NCI-H2171 treated with DMSO at 0.1 percent for 48 hours (cell line): ENCODE measurements at regions not wholly inside any gene's neighbourhood (a gene's known extent, or its start where the extent isn't known, plus 50 kb on each side); places are given as distances from the start of the nearest gene placed in this dataset.
"Not testable (repeated sequence)": the region's sequence is repeated elsewhere in the genome, so short reads cannot be mapped to it uniquely, and the experiment has no call there.

Experiments used
- DNase-seq: peaks from one replicate; lab custom pipeline; 2025; lab: John Stamatoyannopoulos, UW

DNA sequence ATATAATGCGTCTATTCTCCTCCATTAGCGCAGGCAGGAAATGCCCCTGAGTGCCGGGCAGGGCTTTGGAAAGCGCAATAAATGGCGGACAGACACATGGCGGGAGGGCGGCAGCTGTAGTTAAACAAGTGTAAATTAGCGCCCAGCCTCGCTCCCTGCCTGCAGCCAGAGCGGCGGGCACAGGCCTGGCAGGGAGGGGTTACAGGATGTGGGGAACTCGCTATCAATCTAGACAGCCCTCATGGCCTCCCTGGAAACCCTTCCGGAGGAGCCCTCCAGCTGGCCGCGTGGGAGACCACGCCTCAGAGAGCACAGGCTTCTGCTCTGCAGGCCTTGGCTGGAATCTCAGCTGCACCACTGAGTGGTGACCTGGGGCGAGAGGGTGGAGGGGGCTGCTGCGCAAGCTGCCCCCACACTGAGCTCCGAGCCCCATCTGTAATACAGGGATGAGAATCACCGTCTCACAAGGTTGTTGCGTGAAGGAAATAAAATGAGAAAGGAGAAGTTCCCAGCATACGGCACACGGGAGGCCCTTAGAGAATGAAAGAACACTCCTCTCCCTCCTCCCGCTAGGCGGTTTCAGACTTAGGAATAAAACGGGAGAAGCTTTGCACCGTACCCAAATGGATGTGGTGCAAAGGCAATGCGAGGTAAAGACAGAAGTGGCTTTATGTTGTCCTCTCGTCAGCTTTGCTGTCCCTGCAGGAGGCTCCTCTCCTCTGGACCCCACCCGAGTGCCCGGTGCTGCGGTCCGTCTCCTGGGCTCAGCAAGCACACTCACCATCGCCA lies 167.2 kb upstream of the POU3F1 start:
- DNase-seq: no peak

DNA sequence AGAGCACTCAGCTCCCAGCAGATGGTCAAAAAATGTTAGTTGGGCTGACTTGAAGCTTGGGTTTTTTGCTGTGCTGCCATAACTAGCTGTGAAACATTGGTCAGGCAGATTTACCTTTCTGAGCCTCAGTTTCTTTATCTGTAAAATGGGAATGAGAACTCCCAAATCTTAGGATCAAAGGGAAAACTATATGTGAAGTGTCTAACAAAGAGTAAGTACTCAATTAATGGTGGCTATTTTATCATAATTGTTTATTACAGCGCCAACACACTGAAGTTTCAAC lies 164.2 kb upstream of the POU3F1 start:
- no peak for DNase-seq

DNA sequence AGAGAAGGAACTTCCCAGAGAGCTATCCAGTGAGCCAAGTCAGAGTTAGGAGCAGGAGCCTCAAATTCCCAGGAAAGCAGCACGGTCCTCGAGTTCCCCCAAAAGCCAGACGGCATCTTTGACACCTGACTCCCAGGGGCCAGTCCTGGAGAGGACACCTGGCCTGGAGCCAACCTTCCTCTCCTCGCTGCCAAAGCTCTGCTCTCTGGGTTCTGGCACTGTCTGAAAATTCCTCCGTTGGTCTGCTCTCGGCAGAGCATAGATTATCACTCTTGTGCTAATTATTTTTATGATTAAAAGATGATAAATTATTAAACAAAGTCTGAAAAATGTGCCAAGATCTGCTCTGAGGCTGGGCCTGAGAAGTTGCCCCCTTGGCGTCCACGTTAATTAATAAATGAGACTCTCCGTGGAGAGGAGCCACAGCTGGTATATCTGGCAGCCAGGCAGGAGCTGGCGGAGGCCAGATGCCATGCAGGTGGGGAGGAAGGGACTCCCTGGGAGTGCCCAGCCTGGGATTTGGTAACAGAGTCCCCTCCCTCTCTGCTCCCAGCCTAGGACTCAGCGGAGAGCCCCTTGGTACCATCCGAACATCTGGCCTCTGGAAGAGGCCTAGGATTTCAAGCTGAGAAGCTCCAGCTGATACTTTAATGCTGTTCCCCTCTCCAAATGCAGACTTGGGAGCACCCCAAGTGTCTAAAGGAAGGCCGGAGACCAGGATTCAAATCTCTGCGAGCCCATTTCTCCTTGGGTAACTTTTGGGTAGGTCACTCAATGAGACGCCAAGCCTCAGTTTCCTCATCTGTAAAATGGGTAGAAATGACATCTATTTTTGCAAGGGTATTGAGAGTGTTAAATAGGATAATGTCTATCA lies 163.7 kb upstream of the POU3F1 start:
- peak; percentile 95 for DNase-seq

DNA sequence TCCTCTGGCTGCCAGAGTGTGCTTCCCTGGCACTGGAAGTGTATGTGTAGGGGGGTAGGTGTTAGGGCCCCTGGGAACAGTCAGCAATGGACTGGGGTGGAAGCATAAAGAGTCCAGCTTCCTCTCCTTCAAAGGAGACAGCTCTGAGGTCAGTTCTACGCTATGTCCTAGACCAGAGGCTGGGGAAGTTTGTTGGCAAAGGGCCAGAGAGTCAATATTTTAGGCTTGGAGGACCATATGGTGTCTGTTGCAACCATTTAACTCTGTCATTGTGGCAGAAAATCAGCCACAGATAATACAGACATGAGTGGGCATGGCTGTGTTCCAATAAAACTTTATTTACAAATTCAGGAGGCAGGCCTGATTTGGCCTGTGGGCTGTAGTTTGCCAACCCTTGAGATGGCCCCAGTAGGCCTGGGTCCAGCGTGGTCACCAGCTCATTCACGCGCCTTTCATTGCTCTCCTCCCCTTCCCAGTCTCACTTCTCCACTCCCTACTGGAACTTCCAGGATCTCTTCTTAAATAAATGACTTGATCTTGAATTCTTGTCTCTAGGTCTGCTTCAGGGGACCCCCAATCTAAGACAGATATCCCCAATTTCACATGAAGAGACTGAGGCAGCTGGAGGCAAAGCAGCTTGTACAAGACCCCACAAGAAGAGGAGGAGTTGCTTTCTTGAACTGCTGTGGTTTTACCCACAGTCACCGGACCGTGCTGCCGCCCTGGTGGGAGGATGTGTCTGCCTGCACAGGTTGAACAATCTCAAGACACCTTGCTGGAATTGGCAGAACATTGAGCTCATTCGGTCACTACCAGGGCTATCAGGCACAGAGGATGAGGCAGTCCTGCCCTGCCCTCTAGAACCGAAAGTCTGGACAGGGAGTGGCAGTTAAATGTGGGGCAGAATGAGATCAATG lies 162.4 kb upstream of the POU3F1 start:
- DNase-seq: peak; percentile 61

DNA sequence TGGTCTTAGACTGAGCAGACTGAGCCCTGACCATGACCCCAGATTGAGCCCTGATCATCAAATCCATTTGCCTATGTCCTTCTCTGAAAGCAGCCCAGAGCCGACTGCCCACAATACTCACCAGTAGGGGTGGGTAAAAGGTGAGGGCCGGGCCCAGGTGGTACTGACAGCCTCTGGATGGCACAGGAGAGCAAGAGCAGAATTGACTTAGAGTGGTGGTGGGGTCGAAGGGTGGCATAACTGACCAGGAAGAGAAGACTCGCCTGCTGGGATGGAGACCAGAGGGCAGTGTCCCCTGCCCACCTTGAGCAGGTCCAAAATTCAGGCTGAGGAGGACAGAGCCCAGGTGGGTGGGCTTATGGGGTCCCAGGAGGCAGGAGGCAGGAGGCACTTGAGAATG lies 161.3 kb upstream of the POU3F1 start:
- DNase-seq: no peak

DNA sequence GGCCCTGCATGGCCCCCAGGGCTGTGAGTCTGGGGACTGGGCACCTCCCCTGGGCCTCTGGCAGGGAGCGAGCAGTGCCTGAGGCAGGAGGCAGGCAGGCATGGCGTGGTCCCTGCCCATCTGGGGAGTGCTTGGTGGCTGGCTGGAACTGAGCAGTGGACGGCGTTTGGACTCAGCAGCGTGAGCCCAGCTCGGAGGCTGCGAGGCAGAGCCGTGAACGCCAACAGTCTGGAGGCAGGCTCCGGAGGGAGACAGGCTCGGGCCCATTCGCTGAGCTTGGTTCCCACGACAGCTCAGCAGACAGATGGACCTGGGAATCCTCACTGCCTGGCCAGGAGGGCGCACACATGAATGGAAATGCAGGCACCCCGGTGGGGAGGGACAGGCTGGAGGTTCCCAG lies 160.7 kb upstream of the POU3F1 start:
- DNase-seq: no peak

DNA sequence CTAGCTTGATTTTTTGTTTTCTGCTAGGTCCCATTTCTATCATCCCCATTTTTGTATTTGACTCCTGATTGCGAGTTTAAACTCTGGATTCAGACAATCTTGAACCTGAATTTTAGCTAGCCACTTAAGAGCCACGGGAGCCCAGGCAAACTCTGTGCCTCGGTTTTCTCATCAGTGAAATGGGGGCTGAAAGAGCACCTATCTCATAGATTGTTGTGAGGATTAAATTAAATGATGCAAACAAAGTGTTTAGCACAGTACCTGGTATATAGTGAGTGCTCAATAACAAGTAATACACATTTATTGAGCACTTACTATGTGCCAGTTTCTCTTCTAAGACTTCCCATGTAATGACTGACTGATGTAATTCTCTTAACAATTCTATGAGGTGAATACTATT lies 158.1 kb upstream of the POU3F1 start:
- no peak for DNase-seq

DNA sequence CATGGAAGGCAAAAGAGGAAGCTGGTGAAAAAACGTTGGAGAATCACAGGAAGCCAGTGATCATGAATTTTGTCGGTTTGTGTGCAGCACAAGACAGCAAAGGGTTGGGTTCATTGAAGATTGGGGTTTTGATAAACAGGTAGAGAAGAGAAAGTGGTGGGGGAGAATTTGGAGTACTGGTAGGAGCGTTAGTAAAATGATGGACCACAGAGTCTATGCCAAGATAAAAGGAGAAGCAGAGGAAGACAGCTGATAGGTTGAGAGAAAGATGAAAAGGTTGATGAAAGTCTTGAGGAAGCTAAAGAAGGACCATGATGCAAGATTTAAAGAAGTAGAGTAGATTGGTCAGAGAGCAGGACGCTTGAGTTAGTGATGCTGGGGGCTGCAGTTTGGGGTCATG lies 156.8 kb upstream of the POU3F1 start:
- no peak for DNase-seq

DNA sequence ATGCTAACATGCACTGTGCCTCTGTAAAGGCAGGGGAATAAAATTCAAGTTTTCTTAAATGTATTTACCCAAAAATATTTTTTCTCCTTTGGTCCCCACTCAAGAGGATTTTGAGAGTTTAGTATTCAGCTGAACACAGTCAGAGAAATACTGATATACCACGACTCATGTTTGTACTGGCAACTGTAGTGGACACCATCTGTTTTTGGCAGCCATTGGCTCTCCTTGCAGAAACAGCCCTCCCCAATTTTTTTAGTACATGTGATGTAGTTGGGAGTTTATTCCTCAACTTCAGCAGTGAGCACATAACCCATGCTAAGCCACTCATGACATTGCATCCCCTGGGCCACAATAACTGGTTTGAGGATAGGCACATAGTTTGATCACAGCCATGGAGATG lies 154.8 kb upstream of the POU3F1 start:
- no peak for DNase-seq

DNA sequence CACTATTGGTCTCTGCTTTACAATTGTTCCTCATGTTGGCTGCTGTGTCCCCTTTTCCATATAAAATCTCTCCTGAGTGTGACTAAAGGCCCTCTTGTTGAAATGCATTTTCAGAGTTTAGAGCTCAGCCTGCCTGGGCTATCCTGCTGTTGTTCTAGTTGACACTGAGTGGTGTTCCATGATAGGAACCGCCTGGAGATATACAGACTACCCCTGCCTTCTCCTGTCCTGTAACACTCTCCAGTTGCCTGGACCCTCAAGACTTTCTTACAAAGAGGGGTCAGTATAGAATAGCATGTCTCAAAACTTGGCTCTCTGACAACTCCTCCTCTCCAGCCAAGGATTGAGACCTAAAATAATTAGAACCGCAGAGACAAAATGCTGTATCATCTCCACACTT lies 152.0 kb upstream of the POU3F1 start:
- DNase-seq: no peak

DNA sequence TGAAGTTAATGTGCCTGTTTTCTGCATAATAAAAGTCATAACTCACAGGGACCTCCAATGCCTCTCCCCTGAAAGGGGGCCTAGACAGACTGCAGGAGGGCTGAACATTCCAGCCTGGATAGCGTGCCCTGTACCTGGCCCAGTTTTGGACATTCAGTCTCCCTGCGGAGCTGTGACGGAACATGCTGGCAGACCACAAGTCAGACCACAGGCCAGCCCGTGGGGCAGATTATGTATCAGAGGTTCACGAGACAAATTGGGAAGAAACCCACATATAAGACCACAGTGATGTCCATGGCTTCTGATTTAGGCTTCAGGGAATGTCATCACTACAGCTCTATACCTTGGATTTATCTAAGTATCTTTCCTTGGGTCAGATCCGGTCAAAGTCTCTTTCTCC lies 151.5 kb upstream of the POU3F1 start:
- no peak for DNase-seq

DNA sequence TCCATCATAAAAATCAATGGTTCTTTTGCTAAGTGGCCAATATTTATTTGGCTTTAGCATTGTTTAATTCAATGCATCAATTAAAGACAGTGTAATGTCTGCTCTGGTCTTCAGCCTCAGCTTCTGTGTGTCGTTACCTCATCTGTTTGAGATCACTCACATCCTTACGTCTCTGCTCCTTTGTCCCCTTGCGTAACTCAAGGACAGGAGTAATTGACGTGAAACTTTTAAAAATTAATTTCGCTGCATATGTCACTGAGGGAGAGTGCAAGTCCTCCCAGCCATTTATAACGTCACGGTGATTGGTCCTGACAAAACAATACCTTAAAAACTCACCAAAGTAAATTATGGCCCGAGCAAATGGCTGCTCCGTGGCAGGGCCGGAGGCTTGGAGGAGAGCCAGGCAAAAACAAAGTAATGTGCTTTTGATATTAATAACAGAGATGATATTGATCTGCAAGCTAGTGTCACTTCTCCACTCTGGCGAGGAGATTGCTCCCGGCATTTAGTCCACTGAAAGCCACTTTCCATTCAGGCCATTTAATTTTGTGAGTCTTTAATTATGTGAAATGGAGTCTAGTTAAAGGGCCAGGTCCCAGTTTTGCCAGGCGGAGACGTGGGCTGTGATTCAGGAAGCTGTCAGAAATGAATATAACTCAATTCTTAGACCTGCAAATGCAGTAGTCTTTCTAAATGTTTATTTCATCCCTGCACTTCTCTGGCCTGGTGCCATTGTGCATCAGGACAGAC lies 150.9 kb upstream of the POU3F1 start:
- no peak for DNase-seq

DNA sequence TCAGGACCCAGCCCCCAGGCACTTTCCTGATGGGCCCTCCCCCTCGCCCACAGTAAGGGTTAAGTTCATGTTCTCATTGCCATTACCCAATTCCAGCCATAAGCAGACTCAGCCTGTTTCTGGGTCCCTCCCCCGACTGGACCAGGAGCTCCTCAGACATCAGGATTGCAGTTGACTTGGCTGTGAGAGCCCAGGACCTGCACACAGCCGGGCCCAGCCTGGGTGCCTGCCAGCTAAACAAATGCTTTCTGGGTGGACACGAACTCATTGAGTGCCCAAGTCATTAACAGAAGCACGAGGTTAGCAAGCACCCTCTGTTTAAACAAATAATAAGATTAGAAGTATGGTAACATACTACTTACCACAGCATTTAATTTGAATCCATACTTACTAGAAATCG lies 147.9 kb upstream of the POU3F1 start:
- DNase-seq: no peak

DNA sequence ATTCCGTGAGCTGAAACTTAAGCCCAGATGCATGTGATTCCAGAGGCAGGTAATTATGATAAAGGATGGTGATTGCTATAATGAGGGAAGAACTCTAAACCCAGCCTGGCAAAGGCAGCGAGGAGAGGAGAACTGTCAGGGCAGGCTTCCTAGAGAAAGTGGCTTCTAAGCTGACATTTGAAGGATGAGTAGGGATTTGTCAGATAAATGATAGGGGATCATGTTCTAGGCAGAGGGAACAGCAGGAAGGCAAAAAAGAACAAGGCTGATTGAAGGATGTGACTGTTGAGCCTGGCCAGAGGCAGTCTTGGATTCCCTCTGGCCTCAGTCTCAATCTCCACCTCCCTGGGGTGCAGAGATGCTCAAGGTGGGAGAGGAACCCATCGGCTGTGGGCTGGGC lies 146.4 kb upstream of the POU3F1 start:
- no peak for DNase-seq

DNA sequence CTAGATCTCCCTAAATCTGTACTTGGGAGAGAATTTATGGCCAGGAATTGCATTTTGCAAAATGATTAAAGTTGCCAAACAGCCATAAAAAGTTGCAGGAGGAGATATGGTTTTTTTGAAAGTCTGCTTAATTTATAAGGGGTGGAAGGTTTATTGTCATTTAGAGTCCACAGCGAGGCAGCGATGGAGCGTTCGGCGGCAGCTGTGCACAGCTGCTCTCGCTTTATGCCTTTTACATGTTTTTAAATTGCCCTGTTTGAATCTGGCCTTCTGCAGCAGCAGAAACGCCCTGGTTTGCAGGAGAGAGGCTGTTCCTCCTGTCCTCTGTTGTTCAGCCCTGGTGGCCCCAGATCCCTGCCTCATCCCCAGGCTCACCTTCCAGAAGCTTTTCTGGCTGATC lies 144.9 kb upstream of the POU3F1 start:
- DNase-seq: no peak

DNA sequence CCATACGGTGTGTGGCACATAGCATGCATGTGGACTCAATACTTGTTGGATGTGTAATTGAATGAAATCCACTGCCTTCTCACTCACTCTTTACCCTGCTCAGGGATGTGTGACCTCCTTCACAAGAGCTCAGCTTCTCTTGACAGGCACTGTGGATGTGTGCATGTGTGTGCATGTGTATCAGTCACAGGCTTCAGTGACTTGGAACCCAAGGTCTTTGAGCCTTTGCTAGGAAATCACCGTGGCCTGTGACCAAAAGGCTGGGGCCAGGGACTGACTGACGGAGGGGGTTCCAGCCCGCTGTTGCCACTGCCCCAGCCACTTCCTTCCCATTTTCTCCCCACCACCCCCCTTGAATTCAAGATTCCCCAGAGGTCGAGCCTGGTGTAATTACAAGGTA lies 144.4 kb upstream of the POU3F1 start:
- no peak for DNase-seq

DNA sequence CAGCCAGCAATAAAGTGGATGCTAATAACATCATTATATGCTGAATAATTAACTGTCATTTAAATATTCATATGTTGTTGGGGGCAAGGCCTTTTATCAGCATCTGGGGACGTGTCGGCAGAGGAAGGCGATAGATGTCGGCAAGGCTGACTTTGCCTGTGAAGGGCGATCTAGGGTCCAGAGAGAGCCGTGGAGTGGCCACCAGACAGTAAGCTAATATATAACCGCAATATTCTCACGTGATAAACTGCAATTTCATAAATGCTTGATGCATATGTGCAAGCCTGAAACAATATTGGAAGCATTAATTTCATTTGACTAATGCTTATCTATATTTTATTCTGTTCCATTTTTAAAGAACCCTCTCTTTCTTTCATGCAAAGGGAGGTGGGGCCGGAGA lies 141.0 kb upstream of the POU3F1 start:
- no peak for DNase-seq

DNA sequence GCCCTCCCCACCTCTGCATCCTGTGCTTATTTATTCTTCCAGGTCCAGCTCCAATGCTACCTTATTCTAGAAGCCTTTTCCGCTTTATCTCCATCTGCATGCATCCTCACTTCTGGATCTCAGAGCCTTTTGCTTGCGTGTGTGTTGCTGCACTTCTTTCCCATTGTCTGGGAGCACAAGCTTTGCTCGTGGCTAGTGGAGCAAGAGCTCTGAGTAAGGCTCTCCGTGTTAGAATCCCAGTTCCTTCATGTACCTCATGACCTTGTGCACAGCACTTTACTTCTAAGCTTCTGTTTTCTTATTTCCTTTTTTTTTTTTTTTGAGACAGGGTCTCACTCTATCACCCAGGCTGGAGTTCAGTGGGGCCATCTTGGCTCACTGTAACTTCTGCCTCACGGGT lies 140.0 kb upstream of the POU3F1 start:
- no peak for DNase-seq

DNA sequence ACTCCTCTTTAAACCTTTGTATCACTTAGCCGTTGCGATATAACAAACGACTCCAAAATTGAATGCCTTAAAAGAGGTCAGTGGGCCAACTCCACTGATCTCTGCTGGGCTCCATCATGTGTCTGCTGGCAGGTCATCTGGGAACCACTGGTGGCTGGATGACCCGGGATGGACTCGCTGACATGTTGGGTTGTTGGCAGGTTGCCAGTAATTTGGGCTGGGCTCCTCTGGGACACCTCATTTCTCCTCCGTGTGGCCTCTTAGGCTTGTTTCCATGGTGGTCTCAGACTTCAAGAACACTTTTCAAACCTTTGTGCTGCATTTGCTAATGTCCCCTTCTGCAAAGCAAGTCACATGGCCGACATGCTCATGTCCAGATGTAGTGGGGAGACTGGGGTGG lies 139.3 kb upstream of the POU3F1 start:
- no peak for DNase-seq

DNA sequence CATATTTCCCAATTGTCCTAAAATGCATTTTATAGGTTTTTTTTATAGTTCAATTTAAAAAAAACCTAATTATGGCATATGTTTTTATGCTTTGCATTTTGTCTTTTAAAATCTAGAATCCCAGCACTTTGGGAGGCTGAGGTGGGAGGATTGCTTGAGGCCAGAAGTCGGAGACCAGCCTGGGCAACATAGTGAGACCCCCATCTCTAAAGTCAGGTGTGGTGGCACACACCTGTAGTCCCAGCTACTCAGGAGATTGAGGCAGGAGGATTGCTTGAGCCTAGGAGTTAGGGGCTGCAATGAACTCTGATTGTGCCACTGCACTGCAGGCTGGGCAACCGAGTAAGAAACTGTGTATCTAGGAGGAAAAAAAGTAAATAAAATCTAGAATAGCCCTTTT lies 137.2 kb upstream of the POU3F1 start:
- DNase-seq: no peak

DNA sequence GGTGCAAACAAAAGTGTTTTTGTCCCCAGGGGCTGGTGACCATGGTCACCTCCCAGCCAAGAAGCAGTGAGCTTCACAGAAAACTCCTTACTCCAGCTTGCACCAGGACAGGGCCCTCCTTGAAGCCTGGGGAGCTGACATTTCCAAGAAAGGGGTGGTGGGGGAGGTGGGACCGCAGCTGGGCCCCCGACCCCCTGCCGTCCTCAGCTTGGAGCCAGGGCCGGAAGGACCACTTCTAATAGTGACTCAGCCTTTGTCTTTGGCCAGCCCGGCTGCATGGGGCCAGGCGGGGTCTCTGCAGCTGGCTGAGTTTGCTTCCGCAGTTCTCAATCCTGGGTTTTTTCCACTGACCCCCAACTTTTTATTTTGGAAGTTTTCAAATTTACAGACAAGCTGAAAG lies 136.5 kb upstream of the POU3F1 start:
- no peak for DNase-seq

DNA sequence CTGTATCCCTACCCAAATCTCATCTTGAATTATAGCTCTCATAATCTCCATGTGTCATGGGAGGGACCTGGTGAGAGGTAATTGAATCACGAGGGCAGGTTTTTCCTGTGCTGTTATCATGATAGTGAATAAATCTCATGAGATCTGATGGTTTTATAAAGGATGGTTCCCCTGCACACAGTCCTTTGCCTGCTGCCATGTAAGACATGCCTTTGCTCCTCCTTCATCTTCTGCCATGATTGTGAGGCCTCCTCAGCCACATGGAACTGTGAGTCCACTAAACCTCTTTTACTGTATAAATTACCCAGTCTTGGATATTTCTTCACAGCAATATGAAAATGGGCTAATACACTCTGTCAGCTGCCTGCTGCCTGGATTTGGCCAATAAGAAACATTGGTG lies 133.8 kb upstream of the POU3F1 start:
- DNase-seq: not testable (repeated sequence)
